Kidney (tissue), 13 donors: ENCODE measurements at regions not wholly inside any gene's neighbourhood (a gene's known extent, or its start where the extent isn't known, plus 50 kb on each side); places are given as distances from the start of the nearest gene placed in this dataset.

Experiments
- DNase-seq, 5 donors: peaks; one replicate each; pipeline ENCODE4 v3.0.0-alpha.2; 2013 to 2020
- FAIRE-seq: peaks from 2 replicates; lab custom pipeline; 2012; peaks lifted over from hg19 to GRCh38; lab: Jason Lieb, UNC
- H3K27ac ChIP-seq, 2 donors: one replicate each; pipeline ENCODE4 v1.7.0; 2013; ENCODE audit warnings: low read depth in 2 of 2, low read length in 2 of 2, inconsistent platforms in 1 of 2
- H3K27me3 ChIP-seq: one replicate; pipeline ENCODE4 v1.7.1; 2013; ENCODE audit warnings: low read length, inconsistent platforms; ENCODE audit not compliant: control insufficient read depth, insufficient read depth
- H3K36me3 ChIP-seq, 3 donors: one replicate each; pipeline versions ENCODE4 v1.7.0 to v1.7.1; 2013; ENCODE audit warnings: low read length in 3 of 3, control low read depth in 1 of 3, inconsistent platforms in 1 of 3; ENCODE audit not compliant: insufficient read depth in 3 of 3, control insufficient read depth in 2 of 3
- H3K4me1 ChIP-seq, 3 donors: one replicate each; pipeline versions ENCODE4 v1.7.0 to v1.7.1; 2013; ENCODE audit warnings: low read length in 3 of 3, inconsistent platforms in 1 of 3, low read depth in 1 of 3; ENCODE audit not compliant: control insufficient read depth in 2 of 3, insufficient read depth in 2 of 3
- H3K4me3 ChIP-seq, 3 donors: one replicate each; pipeline versions ENCODE4 v1.7.0 to v1.8.1; 2013; ENCODE audit warnings: low read length in 3 of 3, control low read depth in 1 of 3, inconsistent platforms in 1 of 3
- H3K9ac ChIP-seq, 3 donors: one replicate each; pipeline versions ENCODE4 v1.7.0 to v1.7.1; 2013; ENCODE audit warnings: low read length in 3 of 3, control low read depth in 1 of 3, inconsistent platforms in 1 of 3
- H3K9me3 ChIP-seq, 3 donors: one replicate each; pipeline versions ENCODE4 v1.7.0 to v1.7.1; 2013; ENCODE audit warnings: low read length in 3 of 3, control low read depth in 1 of 3, inconsistent platforms in 1 of 3; ENCODE audit not compliant: control insufficient read depth in 2 of 3, insufficient read depth in 1 of 3
- CTCF ChIP-seq: IDR thresholded peaks from 3 replicates; pipeline ENCODE4 v1.5.1; 2012; ENCODE audit warnings: mild to moderate bottlenecking, moderate library complexity, borderline replicate concordance; ENCODE audit not compliant: insufficient read depth; ENCODE audit errors: extremely low read depth
- intact Hi-C: fragments of 100-400 bp; cut with DNase I; formaldehyde crosslinking; loops from one replicate; pipeline ENCODE4 v1.11.1; 2022
- donor health status: control.
- donor health status: control.
- donor health status: control.
- donor health status: control.
- donor health status: control.
- donor health status: DM: yes; HTN: yes; CAD: no.
- donor health status: Normal renal cell carcinoma (clear cell type).

DNA sequence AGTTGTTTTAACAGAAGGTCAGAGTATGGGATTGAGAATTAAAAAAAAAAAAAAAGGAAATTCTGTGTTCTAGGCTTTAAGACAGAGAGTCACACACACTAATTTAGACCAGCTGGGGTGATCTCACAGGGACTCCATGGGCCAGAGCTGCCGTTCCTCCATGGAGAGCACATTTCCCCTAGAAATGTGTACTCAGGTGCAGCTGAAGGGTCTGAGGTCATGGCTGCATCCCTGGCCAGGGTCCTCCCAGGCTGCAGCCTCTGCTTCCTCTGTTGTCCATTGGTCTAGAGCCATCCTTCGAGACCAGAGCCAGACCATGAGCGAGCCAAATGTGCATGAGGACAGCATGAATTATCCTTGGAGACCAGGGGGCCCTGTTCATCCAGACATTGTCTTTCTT, 190.1 kb upstream of the TNP1 start:
- Histone ChIP-seq H3K4me1 (no peaks in the 10 kb centered on the region), H3K9me3 (no peaks in the 10 kb centered on the region), H3K27me3 (no peaks in the 10 kb centered on the region), H3K9ac (no peak overlapping the region), H3K36me3 (no peaks in the 10 kb centered on the region), H3K4me3 (no peak overlapping the region), H3K27ac (no peak overlapping the region)
- no peak for TF ChIP-seq CTCF
- intact Hi-C loops: no loop called here
- no peak for FAIRE-seq
- no peak for DNase-seq

- no peaks in the 10 kb centered on the region for H3K27me3 ChIP-seq
- TF ChIP-seq CTCF: no peak
- no peak overlapping the region for H3K4me3 ChIP-seq
- no peaks in the 10 kb centered on the region for H3K9me3 ChIP-seq
- DNase-seq: no peak
- H3K4me1 ChIP-seq: no peaks in the 10 kb centered on the region
- no peak overlapping the region for H3K9ac ChIP-seq
- no peak overlapping the region for H3K27ac ChIP-seq
- intact Hi-C loops: no loop called here
- no peaks in the 10 kb centered on the region for H3K36me3 ChIP-seq
- FAIRE-seq: no peak
These were observed 189.6 kb upstream of the TNP1 start for GRCh38 chr2:217049422-217049821.

GRCh38 chr2:217048730-217049129, 188.9 kb upstream of the TNP1 start:
- H3K4me3 ChIP-seq: no peak overlapping the region
- H3K27me3 ChIP-seq: no peaks in the 10 kb centered on the region
- no peak overlapping the region for H3K9ac ChIP-seq
- H3K4me1 ChIP-seq: no peaks in the 10 kb centered on the region
- FAIRE-seq (no peak), DNase-seq (peak in 3 of 5 donors; percentile 53 to 59 (median 55))
- H3K27ac ChIP-seq: no peak overlapping the region
- no peak for TF ChIP-seq CTCF
- no peaks in the 10 kb centered on the region for H3K9me3 ChIP-seq
- intact Hi-C loops: no loop called here
- H3K36me3 ChIP-seq: no peaks in the 10 kb centered on the region

DNA sequence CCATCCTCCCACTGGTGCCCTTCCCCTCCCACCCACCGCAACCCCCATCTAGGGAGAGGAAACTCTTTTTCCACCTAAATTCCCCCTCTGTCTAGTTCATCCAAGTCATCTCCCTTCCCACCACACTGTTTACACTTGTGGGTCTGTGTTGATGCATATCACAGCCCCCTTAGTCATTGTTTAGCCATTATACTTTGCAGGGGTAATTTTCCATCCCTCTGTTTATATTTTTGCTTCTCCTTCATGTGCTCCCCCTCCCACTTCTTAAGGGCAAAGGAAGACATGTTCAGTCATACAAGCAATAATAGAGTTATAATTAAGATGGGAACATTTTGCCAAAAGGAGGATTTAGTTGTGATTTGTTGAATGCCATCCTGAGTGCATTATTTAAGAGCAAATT, 187.8 kb upstream of the TNP1 start:
- no peak for DNase-seq
- Histone ChIP-seq H3K27ac (no peak overlapping the region), H3K9me3 (no peaks in the 10 kb centered on the region), H3K9ac (no peak overlapping the region), H3K4me1 (no peaks in the 10 kb centered on the region), H3K4me3 (no peak overlapping the region), H3K36me3 (no peaks in the 10 kb centered on the region), H3K27me3 (no peaks in the 10 kb centered on the region)
- intact Hi-C loops: no loop called here
- FAIRE-seq: no peak
- TF ChIP-seq CTCF: no peak
